SK-N-SH (cell line): ENCODE measurements at regions not wholly inside any gene's neighbourhood (a gene's known extent, or its start where the extent isn't known, plus 50 kb on each side); places are given as distances from the start of the nearest gene placed in this dataset.
"Not testable (repeated sequence)": the region's sequence is repeated elsewhere in the genome, so short reads cannot be mapped to it uniquely, and the experiment has no call there.

Experiments used
- CHD2 ChIP-seq: fragments of 150-350 bp; IDR thresholded peaks from 2 replicates; pipeline ENCODE4 v1.6.1; 2018; ENCODE audit warnings: low read length; ENCODE audit not compliant: partially characterized antibody
- CTCF ChIP-seq: fragments of 200-600 bp; sonication (generic); IDR thresholded peaks from 2 replicates; pipeline ENCODE4 v1.6.1; 2017; ENCODE audit warnings: antibody characterized with exemption, mild to moderate bottlenecking, moderate library complexity
- EP300 ChIP-seq, 2 experiments: IDR thresholded peaks; 2 replicates each; pipeline versions ENCODE4 v1.4.0 to v1.6.1; 2012; ENCODE audit warnings: borderline replicate concordance in 1 of 2, low read depth in 1 of 2, low read length in 1 of 2
- EZH2phosphoT487 ChIP-seq: fragments of 200-600 bp; sonication (generic); IDR thresholded peaks from 2 replicates; pipeline ENCODE4 v1.6.1; 2017; ENCODE audit warnings: low read depth, mixed run types, mild to moderate bottlenecking, antibody characterized with exemption, moderate library complexity, borderline replicate concordance
- FOXM1 ChIP-seq: IDR thresholded peaks from 2 replicates; pipeline ENCODE4 v1.4.0; 2012; ENCODE audit warnings: low read depth, mild to moderate bottlenecking
- MAX ChIP-seq: IDR thresholded peaks from 2 replicates; pipeline ENCODE4 v1.4.0; 2012; ENCODE audit warnings: low read depth
- POLR2AphosphoS5 ChIP-seq: IDR thresholded peaks from 2 replicates; pipeline ENCODE4 v1.6.1; 2012; ENCODE audit warnings: low read depth, low read length
- SMC3 ChIP-seq: IDR thresholded peaks from 2 replicates; pipeline ENCODE4 v1.6.1; 2012; ENCODE audit warnings: low read depth, low read length, improper control_type of control experiment
- TEAD4 ChIP-seq: IDR thresholded peaks from 2 replicates; pipeline ENCODE4 v1.4.0; 2012; ENCODE audit warnings: mild to moderate bottlenecking, borderline replicate concordance; ENCODE audit not compliant: insufficient read depth
- TF ChIP-seq, protein P1 (sequence below): IDR thresholded peaks from 2 replicates; pipeline ENCODE4 v1.6.1; 2012; ENCODE audit warnings: mild to moderate bottlenecking, low read depth, low read length, moderate library complexity

DNA sequence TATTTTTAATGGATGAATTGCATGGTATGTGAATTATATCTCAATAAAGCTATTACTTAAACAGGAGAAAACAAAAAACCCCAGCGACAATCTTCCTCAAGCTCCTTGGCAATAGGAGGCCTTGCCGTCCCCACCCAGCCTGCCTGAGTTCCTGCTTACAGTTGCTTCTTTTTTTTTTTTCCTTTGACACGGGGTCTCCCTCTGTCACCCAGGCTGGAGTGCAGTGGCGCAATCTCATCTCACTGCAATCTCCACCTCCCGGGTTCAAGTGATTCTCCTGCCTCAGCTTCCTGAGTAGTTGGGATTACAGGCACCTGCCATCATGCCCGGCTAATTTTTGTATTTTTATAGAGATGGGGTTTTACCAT, 88.6 kb upstream of the CUX1 start:
- TF ChIP-seq CTCF; TEAD4; POLR2AphosphoS5; FOXM1; EZH2phosphoT487; MAX; CHD2; EP300 (IDR thresholded peaks at IDR 0.05; ENCODE audit: borderline replicate concordance in 1 of 2, low read depth in 1 of 2, low read length in 1 of 2); SMC3: not testable (repeated sequence)
- TF ChIP-seq, protein P1, sequence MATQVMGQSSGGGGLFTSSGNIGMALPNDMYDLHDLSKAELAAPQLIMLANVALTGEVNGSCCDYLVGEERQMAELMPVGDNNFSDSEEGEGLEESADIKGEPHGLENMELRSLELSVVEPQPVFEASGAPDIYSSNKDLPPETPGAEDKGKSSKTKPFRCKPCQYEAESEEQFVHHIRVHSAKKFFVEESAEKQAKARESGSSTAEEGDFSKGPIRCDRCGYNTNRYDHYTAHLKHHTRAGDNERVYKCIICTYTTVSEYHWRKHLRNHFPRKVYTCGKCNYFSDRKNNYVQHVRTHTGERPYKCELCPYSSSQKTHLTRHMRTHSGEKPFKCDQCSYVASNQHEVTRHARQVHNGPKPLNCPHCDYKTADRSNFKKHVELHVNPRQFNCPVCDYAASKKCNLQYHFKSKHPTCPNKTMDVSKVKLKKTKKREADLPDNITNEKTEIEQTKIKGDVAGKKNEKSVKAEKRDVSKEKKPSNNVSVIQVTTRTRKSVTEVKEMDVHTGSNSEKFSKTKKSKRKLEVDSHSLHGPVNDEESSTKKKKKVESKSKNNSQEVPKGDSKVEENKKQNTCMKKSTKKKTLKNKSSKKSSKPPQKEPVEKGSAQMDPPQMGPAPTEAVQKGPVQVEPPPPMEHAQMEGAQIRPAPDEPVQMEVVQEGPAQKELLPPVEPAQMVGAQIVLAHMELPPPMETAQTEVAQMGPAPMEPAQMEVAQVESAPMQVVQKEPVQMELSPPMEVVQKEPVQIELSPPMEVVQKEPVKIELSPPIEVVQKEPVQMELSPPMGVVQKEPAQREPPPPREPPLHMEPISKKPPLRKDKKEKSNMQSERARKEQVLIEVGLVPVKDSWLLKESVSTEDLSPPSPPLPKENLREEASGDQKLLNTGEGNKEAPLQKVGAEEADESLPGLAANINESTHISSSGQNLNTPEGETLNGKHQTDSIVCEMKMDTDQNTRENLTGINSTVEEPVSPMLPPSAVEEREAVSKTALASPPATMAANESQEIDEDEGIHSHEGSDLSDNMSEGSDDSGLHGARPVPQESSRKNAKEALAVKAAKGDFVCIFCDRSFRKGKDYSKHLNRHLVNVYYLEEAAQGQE, result not testable (repeated sequence)
